NCI-H1092 treated with DMSO at 0.1 percent for 48 hours (cell line): ENCODE measurements at regions not wholly inside any gene's neighbourhood (a gene's known extent, or its start where the extent isn't known, plus 50 kb on each side); places are given as distances from the start of the nearest gene placed in this dataset.
A peak's percentile ranks its signal among the peaks of the same experiment; 100 is the strongest.
"Not testable (repeated sequence)": the region's sequence is repeated elsewhere in the genome, so short reads cannot be mapped to it uniquely, and the experiment has no call there.

ENCODE experiments used
- DNase-seq: peaks from one replicate; lab custom pipeline; 2025; lab: John Stamatoyannopoulos, UW

DNA sequence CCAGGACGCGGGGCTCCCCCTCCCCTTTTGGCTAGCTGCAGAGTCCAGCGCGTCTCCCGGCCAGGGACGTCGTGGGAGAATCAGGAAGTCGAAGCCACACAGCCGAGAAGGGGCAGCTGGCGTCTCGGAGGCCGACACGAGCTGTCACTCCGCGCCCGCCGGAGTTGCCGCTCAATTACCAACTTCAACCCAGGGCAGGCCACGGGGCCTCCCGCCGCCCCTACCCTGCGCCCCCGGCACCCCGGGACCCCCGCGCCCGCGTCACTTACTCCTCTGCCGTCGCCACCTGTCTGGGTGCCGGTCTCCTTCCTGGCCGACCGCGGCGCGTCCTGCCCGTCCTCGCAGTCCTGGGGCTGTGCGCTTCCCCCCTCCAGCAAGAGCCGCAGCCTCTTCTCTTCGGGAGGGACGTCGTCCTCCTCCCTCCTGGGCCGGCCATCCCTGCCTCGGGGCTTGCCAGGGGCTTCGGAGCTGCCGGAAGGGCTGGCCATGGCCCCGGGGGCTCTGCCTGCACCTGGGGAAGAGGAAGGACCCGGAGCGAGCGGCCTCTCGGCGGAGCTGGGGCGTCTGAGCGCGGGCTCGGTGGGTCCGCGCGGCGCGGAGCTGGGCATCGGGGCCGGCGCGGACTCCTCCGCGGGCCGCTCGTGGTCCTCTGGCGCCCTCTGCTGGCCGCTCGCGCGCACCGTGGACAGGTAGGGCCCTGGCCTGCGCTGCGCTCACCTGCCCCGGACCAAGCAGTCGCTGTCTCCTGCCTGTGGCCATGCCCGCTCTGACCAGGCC is 65.6 kb upstream of the CLEC6A start:
- not testable (repeated sequence) for DNase-seq

DNA sequence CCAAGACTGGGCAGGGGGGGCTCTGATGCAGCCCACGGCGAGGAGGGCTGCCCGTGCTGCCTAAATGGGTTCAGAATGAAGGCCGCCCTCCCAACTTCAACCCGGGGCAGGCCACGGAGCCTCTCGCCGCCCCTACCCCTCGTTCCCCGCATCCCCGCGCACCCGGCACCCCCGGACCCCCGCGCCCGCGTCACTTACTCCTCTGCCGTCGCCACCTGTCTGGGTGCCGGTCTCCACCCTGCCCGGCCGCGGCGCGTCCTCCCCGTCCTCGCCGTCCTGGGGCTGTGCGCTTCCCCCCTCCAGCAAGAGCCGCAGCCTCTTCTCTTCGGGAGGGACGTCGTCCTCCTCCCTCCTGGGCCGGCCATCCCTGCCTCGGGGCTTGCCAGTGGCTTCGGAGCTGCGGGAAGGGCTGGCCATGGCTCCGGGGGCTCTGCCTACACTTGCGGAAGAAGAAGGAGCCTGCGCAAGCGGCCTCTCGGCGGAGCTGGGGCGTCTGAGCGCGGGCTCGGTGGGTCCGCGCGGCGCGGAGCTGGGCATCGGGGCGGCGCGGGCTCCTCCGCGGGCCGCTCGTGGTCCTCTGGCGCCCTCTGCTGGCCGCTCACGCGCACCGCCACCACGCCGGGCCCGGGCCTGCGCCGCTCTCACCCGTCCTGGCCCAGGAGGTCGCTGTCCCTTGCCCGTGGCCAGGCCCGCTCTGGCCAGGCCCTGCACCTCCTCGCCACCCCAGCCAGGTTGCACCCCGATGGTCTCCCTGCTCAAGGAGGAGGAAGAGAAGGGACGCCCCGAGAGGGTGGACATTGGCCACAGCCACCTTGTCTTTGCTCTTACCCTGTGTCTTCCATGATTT is 59.3 kb upstream of the CLEC6A start:
- DNase-seq = peak; percentile 38

DNA sequence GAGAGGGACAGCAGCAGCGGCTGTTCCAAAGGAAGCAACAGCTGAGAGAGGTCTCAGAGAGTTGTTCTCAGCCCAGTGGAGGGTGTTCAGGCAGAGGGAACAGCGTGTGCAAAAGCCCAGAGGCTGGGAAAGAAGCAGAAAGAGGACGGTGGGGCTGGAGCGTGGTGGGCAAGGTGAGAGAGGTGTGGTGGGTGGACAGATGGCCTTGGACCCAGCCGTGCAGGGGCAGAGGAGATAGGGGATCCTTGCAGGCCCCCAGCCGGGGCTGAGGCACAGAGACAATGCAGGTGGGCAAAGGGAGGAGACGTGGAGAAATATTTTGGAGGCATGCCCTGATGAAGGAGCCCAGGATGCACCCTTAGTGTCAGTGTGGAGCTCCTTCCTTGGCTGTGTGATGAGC is 58.4 kb upstream of the CLEC6A start:
- not testable (repeated sequence) for DNase-seq

DNA sequence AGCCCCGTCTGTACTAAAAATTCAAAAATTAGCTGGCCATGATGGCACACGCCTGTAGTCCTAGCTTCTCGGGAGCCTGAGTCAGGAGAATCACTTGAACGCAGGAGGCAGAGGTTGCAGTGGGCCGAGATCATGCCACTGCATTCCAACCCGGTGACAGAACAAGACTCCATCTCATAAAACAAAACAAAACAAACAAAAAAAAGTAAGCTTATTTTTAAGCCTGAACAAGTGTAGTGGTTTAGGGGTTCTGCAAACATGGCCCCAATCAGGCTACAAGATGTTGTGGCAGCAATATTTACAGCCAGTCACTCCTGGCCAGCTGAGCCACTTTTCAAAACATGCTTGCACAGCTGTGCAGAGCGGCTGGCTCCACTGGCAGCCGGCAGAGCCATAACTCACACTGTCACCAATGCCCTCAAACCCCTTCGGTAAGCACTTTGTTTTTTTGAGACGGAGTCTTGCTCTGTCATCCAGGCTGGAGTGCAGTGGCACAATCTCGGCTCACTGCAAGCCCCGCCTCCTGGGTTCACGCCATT is 56.2 kb upstream of the CLEC6A start:
- not testable (repeated sequence) for DNase-seq

DNA sequence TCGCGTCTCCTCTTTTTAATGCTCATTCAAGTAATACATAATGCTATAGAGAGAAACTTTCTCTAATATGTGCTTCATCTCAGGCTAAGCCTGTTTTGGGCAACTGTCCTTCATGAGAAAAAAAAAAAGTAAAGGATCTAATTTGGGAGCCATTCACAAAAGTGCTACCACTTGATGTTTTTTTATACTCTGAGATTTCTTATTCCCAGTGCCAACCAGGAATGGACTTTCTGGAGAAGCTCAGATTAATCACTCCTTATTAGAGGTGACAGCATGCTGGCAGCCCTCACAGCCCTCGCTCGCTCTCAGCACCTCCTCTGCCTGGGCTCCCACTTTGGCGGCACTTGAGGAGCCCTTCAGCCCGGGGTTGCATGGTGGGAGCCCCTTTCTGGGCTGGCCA is 51.9 kb upstream of the CLEC6A start:
- not testable (repeated sequence) for DNase-seq

DNA sequence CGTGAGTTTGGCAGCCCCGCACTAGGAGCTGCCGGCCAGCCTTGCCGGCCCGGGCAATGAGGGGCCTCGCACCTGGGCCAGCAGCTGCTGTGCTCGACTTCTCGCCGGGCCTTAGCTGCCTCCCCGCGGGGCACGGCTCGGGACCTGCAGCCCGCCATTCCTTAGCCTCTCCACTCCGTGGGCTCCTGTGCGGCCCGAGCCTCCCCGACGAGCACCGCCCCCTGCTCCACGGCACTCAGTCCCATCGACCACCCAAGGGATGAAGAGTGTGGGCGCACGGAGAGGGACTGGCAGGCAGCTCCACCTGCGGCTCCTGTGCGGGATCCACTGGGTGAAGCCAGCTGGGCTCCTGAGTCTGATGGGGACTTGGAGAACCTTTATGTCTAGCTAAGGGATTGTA is 51.4 kb upstream of the CLEC6A start:
- not testable (repeated sequence) for DNase-seq
